Suppressor macrophage treated with lipopolysaccharide for 1 hour (primary cell): ENCODE measurements at regions not wholly inside any gene's neighbourhood (a gene's known extent, or its start where the extent isn't known, plus 50 kb on each side); places are given as distances from the start of the nearest gene placed in this dataset.
"Not testable (repeated sequence)": the region's sequence is repeated elsewhere in the genome, so short reads cannot be mapped to it uniquely, and the experiment has no call there.

Source experiments
- DNase-seq, 3 donors: peaks; one replicate each; pipeline ENCODE4 v3.0.0-alpha.2; 2020 to 2022

DNA sequence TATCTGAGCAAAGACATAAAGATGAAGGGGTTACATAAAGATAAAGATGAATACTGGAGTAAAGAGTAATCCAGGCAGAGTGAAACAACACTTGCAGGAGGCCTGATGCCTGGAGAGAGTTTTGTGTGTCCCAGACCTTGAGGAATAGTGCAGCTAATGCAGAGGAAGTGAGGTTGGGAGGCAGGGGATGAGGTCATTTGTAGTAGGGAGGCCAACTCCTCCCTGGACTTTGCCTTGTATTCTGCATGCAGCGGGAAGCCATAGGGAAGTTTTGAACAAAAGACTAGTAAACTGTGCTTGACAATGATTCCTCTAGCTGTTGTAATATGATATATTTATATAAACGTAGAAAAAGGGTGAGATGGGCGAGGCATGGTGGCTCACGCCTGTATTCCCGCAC lies 356.6 kb downstream of the KCNJ2 start:
- DNase-seq, result peak; percentile 35 to 37 (median 35)

DNA sequence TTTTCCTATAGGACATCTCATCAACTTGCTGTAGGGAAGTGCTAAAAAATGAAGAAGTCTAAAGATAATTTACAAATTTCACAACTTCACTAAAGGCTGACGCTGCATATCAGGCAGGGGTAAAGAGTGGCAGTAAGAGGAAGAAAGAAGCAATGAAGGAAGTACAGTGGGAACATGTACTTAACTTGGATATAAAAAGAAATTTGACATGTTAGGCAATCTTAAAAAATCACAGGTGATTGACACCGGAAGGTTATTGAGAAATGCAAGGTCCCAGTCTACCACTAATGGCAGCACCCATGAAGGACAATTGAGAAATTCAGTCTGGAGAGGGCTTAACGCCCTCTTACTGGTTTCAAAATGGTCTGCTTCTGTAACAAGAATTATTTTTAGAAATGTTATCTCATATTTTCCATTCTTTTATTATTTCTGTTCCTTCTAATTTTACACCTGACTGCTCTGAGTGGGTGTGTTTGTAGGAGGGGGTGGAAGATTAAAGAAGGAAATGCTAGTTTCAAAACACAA lies 358.1 kb downstream of the KCNJ2 start:
- peak; percentile 62 to 83 (median 82) for DNase-seq

DNA sequence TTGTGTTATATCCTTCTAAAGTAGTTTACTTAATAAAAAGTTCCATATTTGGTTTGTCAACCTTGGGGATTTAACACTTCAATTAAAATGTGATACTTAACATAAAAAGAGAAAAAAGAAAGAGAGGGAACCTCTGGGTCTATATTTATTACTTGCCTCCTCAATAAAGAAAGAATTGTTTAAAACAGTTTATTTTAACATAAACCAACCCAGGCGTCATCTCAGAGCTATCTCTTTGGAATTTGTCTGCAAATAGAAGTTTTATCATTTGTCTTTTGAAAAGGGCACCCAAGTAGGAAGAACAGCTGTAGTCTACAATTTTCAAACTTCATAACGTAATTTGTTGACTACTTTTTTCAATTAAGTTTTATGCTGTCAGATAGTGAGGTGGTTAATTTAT lies 364.1 kb downstream of the KCNJ2 start:
- peak in 1 of 3 donors; percentile 8 for DNase-seq

DNA sequence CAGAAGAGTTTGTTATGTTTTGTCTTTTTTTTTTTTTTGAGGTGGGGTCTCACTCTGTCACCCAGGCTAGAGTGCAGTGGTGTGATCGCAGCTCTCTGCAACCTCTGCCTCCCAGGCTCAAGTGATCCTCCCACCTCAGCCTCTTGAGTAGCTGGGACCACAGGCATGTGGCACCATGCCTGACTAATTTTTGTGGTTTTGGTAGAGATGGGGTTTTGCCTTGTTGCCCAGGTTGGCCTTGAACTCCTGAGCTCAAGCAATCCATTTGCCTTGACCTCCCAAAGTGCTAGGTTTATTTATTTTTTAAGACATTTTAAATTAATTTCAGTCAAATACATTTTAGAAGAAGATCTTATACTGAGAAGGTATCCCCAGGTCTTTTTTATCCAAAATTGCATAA lies 366.7 kb downstream of the KCNJ2 start:
- no peak for DNase-seq

DNA sequence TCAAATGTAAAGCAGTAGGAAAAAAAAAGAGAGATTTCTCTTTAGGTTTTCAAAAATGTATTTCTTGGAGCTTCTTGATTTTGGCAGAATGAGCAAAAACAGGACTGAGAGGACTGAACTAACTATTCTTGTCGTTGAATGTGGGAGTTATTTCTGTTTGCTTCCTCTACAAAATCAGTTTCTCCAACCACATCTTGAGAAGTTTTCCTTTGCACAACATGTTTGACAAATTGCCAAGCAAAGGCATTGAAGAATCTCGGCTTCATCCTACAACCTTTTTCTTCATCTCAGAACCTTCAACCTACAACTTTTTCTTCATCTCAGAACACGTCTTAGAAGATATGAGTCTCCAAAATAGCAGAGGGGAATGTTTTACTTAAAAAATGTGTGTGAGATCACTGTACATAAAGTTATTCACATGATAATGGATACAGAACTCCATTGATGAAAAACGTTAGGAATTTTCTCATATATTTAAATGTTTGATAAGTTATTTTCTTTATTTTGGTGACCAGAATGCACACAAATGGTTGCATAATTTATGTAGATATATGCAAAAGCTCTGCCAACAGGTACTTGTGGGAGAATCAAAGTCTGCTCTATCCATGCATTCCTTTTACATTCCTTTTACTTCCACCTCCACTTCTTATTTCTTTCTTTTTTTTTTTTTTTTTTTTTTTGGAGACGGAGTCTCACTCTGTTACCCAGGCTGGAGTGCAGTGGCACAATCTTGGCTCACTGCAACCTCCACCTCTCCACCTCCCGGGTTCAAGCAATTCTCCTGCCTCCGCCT lies 370.0 kb downstream of the KCNJ2 start:
- DNase-seq, result peak; percentile 11 to 27 (median 19)

DNA sequence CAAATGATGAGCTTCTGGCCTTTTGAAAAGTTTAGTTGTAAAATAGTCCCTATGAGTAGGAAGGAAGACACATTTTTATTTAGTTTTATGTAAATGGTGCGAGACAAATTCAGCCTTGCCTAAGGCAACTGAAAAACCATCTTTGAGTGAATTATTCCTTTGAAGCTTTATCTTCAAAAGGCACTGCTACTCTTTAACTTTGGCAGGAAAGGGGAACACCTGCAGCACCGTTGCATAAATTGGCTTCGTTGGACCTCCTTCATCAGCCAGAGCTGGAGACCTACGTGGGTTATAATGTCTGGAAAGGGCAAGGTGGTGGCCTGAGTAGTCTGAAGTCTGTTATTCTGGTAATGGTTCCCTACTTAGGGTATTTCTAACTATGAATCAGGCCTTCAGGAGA lies 373.5 kb downstream of the KCNJ2 start:
- no peak for DNase-seq

DNA sequence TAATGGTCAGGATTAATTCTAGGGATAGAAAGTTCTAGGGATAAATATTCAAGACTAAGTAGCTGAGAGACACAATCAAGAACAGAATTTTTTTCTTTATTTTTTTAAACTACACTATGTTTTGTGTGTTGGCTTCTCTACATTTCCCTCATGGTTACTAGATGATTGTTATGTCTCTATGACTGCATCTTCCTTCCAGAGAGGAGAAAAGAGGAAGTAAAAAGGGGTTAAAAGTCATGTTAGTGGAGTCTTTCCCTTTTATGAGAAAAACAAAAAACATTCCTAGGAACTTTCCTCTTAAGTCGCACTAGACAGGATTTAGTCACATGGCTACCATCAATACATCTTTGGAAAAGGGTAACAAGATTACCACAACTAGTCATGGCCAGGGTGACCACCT lies 375.0 kb downstream of the KCNJ2 start:
- peak; percentile 39 to 77 (median 71) for DNase-seq

DNA sequence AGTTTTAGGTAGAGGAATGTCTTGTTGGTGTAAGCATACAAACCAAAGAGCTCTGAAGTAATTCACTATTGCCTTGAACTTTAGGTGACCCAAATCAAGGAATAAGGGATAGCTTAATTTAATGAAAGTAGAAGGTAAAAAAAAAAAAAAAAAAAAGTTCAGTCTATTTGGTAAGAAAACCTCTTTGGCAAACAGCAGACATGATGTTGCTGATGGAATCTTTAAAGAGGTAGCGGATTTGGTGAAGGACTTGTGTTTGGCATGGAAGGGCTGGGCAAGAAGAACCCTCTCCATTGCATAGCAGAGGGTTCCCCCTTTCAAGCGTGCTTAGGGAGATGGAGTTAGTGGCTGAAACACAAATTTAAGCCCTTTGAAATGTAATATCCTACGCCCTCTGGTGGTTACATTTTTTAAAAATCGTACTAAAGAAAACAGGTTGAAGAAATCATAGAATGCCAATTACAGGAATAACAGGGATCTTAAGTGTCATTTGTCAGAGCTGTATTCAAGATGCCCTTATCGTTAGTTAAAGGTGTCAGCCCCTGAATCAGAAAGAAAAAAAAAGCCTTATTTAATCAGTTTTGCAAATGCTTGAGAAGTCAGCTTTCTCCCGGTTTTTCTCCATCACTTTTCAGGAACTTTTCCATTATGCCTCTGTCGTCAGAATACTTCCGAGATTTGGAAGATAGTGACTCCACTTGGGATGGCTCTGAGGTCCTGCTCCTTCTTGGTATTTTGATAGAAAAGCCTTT lies 383.1 kb downstream of the KCNJ2 start:
- DNase-seq, result peak; percentile 74 to 86 (median 76)

DNA sequence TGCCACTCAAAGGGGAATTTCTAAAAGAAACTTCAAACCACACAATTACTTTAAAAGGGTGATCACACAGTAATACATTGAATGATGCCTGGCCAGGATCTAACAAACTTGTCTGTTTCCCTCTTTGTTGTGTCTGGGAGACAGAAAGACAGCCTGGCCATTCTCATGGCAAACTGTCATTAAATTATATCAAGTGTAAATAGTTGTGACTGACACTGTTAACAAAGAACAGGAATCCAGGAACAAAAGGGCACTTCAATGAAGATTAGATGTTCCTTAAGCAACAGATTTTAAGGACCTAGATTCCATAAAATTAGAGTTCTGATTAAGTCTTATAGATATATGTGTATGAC lies 383.6 kb downstream of the KCNJ2 start:
- DNase-seq, result no peak

DNA sequence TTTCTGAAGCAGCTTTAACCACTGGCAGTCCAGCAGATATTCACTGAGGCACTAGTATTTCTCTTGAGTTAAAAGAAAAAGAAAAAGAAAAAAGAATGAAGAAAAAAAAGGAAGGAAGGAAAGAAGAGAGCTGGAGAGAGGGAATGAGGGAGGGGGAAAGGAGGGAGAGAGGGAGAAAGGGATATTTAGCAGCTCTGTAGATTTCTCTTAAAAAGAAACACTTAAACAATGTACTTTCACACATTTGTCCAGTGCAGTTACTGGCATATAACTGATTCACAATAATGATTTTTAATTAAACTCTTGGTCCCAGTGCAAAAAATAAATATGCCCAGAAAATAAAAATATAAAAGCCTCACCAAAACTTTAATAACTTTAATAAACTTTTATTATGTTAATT lies 386.4 kb downstream of the KCNJ2 start:
- DNase-seq, result no peak

DNA sequence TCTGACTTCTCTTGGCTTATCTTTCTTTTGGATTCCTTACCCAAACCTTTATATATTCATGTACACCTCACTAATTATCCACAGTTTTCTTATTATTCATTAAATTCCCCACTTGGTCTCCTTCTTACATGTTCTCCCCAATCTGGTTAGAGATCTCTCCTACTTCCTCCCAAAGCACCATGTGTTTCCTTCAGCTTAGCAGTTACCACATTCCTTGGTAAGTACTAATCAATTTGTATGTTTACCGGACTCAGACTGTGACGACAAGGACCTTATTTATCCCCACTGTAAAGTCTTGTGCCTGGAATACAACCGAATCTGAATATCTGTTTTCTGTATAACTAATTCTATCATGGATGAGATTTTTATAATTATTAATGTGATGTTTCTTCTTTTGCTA lies 389.5 kb downstream of the KCNJ2 start:
- DNase-seq, result no peak

DNA sequence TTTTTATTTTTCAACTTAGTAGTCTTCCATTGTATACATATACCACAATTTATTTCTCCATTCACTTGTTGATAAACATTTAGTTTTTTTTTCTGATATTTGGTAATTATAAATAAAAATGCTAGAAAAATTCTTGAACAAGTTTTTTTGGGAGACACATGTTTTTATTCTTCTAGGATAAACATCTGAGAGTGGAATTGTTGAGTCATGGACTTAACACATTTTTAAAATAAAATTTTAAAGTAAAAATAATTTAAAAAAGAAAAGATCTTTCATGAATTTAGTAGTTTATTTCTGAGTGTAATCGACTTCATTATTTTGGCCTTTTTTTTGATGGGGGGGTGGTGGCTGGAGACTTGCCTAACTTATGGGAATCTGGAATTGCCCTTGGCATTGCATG lies 391.1 kb downstream of the KCNJ2 start:
- no peak for DNase-seq

DNA sequence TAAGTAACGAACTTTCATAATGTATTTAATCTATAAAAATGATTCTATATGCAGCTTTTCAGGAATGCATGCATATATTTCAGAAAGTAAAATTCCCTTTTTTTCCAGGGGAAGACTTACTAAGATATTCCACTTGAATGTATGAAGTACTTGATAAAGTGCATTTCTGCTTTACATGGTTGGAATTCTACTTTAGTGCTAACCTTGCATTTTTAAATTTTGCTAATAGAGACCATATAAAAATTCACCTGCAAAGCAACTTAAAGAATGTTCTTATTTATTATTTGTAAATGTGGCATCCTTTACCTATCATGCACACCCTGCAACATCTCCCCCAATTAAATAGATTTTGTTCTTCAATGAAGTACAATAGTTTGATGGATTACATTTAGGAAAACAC lies 392.8 kb downstream of the KCNJ2 start:
- no peak for DNase-seq

DNA sequence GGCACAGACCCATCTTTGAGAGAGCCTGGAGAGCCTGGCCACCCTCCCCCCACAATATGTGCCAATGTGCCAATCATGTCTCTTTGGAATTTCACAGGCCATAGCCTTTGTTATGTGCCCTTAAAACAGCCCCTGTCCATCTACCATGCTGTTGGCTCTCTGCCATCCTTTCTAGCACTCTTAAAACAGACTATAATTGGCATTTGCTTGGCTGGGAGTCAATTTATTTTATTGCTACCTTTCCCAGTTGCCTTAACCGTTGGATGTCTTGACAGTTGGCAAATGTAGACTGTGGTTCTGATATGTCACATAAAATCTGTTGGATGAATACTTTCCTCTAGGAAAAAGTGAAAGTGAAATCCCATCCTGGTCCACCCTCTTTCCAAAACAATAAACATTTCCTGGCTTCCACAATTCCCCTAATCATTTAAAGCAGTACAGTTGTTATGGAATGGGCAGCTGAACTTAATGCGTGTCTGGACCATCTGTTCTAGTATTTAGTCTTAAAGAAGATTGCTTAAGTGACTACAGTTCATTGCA lies 394.0 kb downstream of the KCNJ2 start:
- no peak for DNase-seq

DNA sequence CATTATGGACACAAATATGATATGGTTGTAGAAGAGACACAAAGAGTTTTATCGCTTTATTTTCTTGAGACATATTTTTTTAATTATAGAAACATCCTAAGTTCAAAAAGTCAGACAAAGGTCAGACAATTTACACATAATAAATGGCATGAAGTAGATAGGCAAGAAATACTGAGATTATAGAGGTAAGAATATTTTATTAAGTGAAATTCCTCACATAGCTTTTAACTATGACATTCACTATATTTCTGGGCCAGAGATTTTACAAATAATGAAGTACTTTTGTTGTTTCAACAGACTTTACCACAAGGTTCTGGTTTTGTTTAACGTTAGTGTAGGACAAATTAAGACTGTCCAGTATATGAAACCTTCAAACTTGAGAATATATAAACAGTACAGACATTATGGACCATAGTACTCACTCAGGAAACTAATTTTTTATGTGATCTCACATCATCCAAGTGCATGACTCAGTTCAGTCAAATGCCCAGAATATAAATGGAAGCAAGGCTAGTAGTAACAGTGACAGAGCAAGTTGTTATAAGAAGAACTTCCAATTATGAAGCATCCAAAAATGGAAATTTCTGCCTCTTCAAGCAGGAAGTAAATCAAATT lies 394.8 kb downstream of the KCNJ2 start:
- DNase-seq, result peak in 2 of 3 donors; percentile 7 to 39

DNA sequence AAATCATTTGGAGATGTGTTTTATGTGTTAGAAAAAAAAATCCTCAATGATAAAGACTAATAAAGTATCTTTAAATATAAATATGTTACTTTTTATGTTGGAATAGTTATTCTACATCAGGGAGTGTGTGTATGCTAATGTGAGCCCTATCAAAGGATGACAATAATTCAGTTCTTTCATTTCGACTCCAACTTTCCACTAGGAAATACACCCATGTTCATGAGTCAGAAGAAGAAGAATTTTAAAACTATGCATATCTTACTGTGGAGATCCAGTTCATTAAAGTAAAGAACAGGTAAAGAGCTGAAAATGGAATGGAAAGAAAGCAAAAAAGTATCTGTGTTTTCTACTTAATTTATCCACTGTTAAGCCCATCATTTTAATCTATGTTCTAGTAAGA lies 399.8 kb downstream of the KCNJ2 start:
- no peak for DNase-seq

DNA sequence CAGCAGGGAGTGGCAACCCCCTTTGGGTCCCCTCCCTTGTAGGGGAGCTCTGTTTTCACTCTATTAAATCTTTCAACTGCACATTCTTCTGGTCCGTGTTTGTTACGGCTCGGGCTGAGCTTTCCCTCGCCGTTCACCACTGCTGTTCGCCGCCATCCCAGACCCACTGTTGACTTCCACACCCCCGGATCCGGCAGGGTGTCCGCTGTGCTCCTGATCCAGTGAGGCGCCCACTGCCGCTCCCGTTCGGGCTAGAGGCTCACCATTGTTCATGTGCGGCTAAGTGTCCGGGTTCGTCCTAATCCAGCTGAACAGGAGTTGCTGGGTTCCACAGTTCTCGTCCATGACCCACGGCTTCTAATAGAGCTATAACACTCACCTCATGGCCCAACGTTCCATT lies 408.1 kb downstream of the KCNJ2 start:
- DNase-seq, result no peak

DNA sequence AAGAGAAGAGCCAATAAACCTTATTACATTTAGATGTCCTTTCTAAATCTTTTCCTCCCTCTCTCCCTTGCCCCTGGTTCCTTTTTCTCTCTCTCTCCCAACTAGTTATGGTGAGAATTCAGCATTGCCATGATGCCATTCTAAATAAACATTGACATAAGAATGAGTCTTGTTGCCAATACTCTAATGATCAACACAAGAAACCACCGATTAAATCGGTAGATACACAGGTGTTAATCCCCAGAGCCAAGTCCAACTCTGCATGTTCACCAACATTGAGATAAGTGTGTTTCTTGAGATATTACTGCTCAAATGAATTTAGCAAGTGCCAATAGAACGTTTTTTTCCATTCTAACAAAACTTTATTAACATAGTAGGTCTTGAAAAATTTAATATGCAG lies 412.1 kb downstream of the KCNJ2 start:
- DNase-seq, result no peak

DNA sequence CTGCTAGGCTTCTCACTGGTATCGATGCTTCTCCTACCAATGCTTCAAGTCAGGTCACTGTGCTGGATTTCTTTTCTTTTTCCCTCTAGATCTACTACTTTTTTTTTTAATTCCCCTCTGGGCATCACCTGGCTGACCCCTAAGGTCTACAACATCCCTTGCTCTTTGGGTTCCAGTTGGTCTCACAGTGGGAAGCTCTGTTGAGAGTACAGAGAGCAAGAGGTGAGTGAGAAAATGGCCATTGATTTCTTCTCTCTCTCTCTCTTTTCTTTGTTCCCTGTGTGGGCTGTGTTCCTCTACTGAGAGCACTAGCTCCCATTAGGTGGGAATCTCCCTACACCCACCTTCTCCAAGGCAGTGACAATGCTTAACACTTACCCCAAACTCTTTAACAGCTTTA lies 413.4 kb downstream of the KCNJ2 start:
- peak in 1 of 3 donors; percentile 6 for DNase-seq

DNA sequence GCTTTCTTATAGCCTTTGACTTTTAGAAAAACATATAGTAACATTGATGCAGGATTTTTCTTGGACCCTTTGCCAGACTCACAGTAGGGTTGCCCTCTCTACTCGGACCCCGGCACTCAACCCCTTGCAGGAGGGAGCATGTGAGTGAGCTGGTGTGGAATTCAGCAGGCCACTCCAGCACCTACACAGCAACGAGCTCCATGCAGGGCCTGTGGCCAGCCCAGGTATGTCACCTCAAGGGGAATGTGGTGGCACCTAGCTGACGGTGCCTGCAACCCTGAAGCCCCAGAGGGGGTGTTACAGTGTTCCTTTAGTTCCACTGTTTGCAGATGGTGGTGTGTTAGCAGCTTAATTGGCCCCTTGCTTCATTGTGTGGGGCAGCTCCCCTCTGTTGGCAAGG lies 414.9 kb downstream of the KCNJ2 start:
- no peak for DNase-seq

DNA sequence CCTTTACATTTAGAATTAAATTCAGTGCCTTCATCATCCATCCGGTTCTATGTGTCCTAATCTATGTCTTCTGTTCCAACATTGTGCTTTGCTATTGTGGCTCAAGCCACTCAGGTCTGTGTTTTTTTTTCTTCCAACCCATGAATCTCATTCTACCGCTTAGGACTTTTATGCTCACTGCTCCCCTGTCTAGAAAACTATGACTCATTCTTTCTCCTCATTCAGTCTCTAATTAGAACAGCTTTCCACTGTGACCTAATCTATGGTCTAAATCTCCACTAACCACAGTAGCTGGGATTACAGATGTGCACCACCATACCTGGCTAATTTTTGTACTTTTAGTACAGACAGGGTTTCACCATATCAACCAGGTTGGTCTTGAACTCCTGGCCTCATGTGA lies 418.7 kb downstream of the KCNJ2 start:
- no peak for DNase-seq

DNA sequence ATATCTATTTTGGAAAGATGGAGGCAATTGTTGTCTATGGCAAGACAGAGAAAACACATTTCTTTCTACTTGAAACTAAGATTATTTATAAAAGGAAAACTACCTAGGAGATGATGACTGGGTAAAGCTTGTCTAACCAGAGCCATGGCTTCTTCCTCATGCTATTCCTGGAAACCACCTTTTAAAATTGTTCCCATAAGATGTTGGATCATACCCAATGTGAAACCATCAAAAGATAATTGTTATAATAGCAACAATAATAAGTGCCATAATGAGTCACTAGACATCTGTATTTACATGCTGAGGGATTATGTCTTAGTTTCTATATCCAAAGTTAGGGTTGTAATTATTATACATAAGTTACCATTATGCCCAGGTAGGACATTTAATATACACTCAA lies 428.4 kb downstream of the KCNJ2 start:
- no peak for DNase-seq

DNA sequence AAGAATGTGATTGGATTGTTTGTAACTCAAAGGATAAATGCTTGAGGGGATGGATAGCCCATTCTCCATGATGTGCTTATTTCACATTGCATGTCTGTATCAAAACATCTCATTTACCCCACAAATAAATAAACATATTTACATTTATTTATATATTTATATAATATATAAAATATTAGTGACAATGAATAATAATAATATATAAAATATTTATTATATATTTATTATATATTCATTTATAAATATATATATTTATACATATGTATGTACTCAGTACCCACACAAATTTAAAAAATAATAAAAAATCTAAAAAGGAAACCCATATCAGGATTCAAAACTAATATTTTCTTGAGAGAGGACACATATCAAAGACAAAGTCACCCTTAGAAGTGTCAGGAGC lies 429.9 kb downstream of the KCNJ2 start:
- DNase-seq, result no peak

DNA sequence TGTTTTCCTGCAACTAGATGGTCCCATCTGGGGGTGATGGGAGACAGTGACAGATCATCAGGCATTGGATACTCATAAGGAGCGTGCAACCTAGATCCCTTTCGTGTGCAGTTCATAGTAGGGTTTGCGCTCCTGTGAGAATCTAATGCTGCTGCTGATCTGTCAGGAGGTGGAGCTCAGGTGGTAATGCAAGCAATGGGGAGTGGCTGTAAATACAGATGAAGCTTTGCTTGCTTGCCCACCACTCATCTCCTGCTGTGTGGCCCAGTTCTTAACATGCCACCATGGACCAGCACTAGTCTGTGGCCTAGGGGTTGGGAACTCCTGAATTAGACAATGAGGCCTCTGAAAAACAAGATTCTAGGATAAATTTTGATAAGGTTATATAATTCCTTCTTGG lies 430.6 kb downstream of the KCNJ2 start:
- not testable (repeated sequence) for DNase-seq
